K562 (cell line): ENCODE measurements at regions not wholly inside any gene's neighbourhood (a gene's known extent, or its start where the extent isn't known, plus 50 kb on each side); places are given as distances from the start of the nearest gene placed in this dataset.

Source experiments
- CTCF ChIP-seq, 3 experiments: IDR thresholded peaks in 2 of 3; conservative IDR thresholded peaks in 1 of 3; 2 replicates each; pipeline ENCODE4 v1.5.1; 2011 to 2012; ENCODE audit warnings: low read length in 3 of 3, mild to moderate bottlenecking in 3 of 3, control low read depth in 2 of 3, improper control_type of control experiment in 1 of 3, inconsistent platforms in 1 of 3, low read depth in 1 of 3, mixed read lengths in 1 of 3, moderate library complexity in 1 of 3; ENCODE audit not compliant: insufficient read depth in 2 of 3
- GATAD2B ChIP-seq: fragments of 450-650 bp; IDR thresholded peaks from 2 replicates; pipeline ENCODE4 v1.6.1; 2017; ENCODE audit warnings: mild to moderate bottlenecking, borderline replicate concordance
- GTF3C2 ChIP-seq: IDR thresholded peaks from 3 replicates; pipeline ENCODE4 v1.6.1; 2011; ENCODE audit warnings: borderline replicate concordance, mild to moderate bottlenecking, moderate library complexity; ENCODE audit not compliant: insufficient read length; ENCODE audit errors: extremely low read depth
- HCFC1 ChIP-seq: IDR thresholded peaks from 2 replicates; pipeline ENCODE4 v1.6.1; 2012; ENCODE audit warnings: low read depth, low read length, improper control_type of control experiment
- JUND ChIP-seq, 2 experiments: IDR thresholded peaks; 2 replicates in 1 of 2; 3 replicates in 1 of 2; pipeline ENCODE4 v1.6.1; 2011; ENCODE audit warnings: borderline replicate concordance in 2 of 2, low read depth in 2 of 2, low read length in 2 of 2, improper control_type of control experiment in 1 of 2, missing biosample characterization in 1 of 2, missing genetic modification characterization in 1 of 2, missing genetic modification reagents in 1 of 2
- MCM7 ChIP-seq, 2 experiments: fragments of 450-650 bp; IDR thresholded peaks; 2 replicates each; pipeline ENCODE4 v1.6.1; 2016 to 2018
- NFE2L1 ChIP-seq: fragments of 450-650 bp; IDR thresholded peaks from 2 replicates; pipeline ENCODE4 v1.6.1; 2016; ENCODE audit warnings: missing genetic modification characterization, low read depth, mild to moderate bottlenecking, missing compliant biosample characterization, moderate library complexity, borderline replicate concordance
- RFX5 ChIP-seq: IDR thresholded peaks from 2 replicates; pipeline ENCODE4 v1.6.1; 2011; ENCODE audit warnings: low read depth, mild to moderate bottlenecking, improper control_type of control experiment, low read length
- SFPQ ChIP-seq: fragments of 200-400 bp; formaldehyde crosslinking; IDR thresholded peaks from 2 replicates; pipeline ENCODE4 v1.6.1; 2017; ENCODE audit warnings: mild to moderate bottlenecking, low read depth, low read length, moderate library complexity
- SMARCC2 ChIP-seq: fragments of 450-650 bp; IDR thresholded peaks from 2 replicates; pipeline ENCODE4 v1.6.1; 2017; ENCODE audit warnings: antibody characterized with exemption, moderate library complexity, mild to moderate bottlenecking, low read depth
- ZBTB17 ChIP-seq: fragments of 450-650 bp; formaldehyde crosslinking; IDR thresholded peaks from 2 replicates; pipeline ENCODE4 v1.4.0; 2020; ENCODE audit warnings: mild to moderate bottlenecking
- ZNF274 ChIP-seq: IDR thresholded peaks from 2 replicates; pipeline ENCODE4 v1.6.1; 2011; ENCODE audit warnings: low read depth, mild to moderate bottlenecking, low read length, moderate library complexity, borderline replicate concordance
- TF ChIP-seq, protein P1 (sequence below): sonication (generic); formaldehyde crosslinking; IDR thresholded peaks from 2 replicates; pipeline ENCODE4 v1.8.1; 2023; ENCODE audit warnings: mild to moderate bottlenecking, missing genetic modification reagents, moderate library complexity

- no peak for TF ChIP-seq SFPQ
- TF ChIP-seq GTF3C2 = no peak
- no peak for TF ChIP-seq GATAD2B
- TF ChIP-seq JUND (IDR thresholded peaks at IDR 0.05; ENCODE audit: borderline replicate concordance, low read depth, low read length) = no peak
- TF ChIP-seq JUND (tag; IDR thresholded peaks at IDR 0.05; ENCODE audit: borderline replicate concordance, low read depth, low read length) = no peak
- TF ChIP-seq HCFC1 = no peak
- TF ChIP-seq SMARCC2 = no peak
- TF ChIP-seq CTCF (IDR thresholded peaks at IDR 0.05 in 2 of 3, conservative IDR thresholded peaks at IDR 0.05 in 1 of 3; ENCODE audit: insufficient read depth in 2 of 3, low read depth in 1 of 3, low read length in 3 of 3) = no peak
- TF ChIP-seq ZNF274 = no peak
- no peak for TF ChIP-seq NFE2L1 (tag)
- TF ChIP-seq RFX5 = no peak
- TF ChIP-seq, protein P1, sequence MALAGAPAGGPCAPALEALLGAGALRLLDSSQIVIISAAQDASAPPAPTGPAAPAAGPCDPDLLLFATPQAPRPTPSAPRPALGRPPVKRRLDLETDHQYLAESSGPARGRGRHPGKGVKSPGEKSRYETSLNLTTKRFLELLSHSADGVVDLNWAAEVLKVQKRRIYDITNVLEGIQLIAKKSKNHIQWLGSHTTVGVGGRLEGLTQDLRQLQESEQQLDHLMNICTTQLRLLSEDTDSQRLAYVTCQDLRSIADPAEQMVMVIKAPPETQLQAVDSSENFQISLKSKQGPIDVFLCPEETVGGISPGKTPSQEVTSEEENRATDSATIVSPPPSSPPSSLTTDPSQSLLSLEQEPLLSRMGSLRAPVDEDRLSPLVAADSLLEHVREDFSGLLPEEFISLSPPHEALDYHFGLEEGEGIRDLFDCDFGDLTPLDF (CRISPR knock-in tag) = no peak
- TF ChIP-seq MCM7 (IDR thresholded peaks at IDR 0.05) = no peak
- no peak for TF ChIP-seq ZBTB17
Measured at GRCh38 chr4:123701131-123701575, 304.6 kb downstream of the SPRY1 start.
